Ascending aorta (tissue), 2 donors: ENCODE measurements at regions not wholly inside any gene's neighbourhood (a gene's known extent, or its start where the extent isn't known, plus 50 kb on each side); places are given as distances from the start of the nearest gene placed in this dataset.

Experiments
- DNase-seq, 2 donors: peaks; one replicate each; pipeline ENCODE4 v3.0.0-alpha.2; 2019; ENCODE audit warnings: low spot score in 2 of 2
- H3K27ac ChIP-seq, 2 donors: fragments of 200-600 bp; sonication (generic); one replicate each; pipeline ENCODE4 v1.5.1; 2016 to 2017; ENCODE audit warnings: mild to moderate bottlenecking in 1 of 2
- H3K27me3 ChIP-seq: fragments of 200-600 bp; sonication (generic); one replicate; pipeline ENCODE4 v1.5.1; 2017
- H3K36me3 ChIP-seq, 2 donors: fragments of 200-600 bp; sonication (generic); one replicate each; pipeline ENCODE4 v1.5.1; 2016
- H3K4me1 ChIP-seq, 2 donors: fragments of 200-600 bp; sonication (generic); one replicate each; pipeline ENCODE4 v1.5.1; 2016 to 2017; ENCODE audit warnings: mild to moderate bottlenecking in 1 of 2
- H3K4me3 ChIP-seq, 2 donors: fragments of 200-600 bp; sonication (generic); one replicate each; pipeline ENCODE4 v1.5.1; 2016 to 2017; ENCODE audit warnings: mild to moderate bottlenecking in 1 of 2
- H3K9me3 ChIP-seq, 2 donors: fragments of 200-600 bp; sonication (generic); one replicate each; pipeline ENCODE4 v1.5.1; 2016
- CTCF ChIP-seq, 3 experiments: fragments of 200-600 bp in 2 of 3; fragments of 450-650 bp in 1 of 3; sonication (generic) in 2 of 3; IDR thresholded peaks; one replicate each; pipeline ENCODE4 v1.5.1; 2016 to 2019; ENCODE audit warnings: antibody characterized with exemption in 3 of 3, mild to moderate bottlenecking in 1 of 3, moderate library complexity in 1 of 3
- intact Hi-C: fragments of 100-400 bp; cut with DNase I; formaldehyde crosslinking; loops from one replicate; pipeline ENCODE4 v1.15.1; 2023

- Histone ChIP-seq H3K36me3 (no peaks in the 10 kb centered on the region), H3K4me3 (no peak overlapping the region), H3K27ac (no peak overlapping the region), H3K4me1 (no peaks in the 10 kb centered on the region), H3K27me3 (no peaks in the 10 kb centered on the region), H3K9me3 (no peaks in the 10 kb centered on the region)
- TF ChIP-seq CTCF (IDR thresholded peaks at IDR 0.05) = no peak
- no peak for DNase-seq
- intact Hi-C loops = no loop called here
Observed at GRCh38 chr3:99365396-99365795, 273.0 kb upstream of the COL8A1 start.

DNA sequence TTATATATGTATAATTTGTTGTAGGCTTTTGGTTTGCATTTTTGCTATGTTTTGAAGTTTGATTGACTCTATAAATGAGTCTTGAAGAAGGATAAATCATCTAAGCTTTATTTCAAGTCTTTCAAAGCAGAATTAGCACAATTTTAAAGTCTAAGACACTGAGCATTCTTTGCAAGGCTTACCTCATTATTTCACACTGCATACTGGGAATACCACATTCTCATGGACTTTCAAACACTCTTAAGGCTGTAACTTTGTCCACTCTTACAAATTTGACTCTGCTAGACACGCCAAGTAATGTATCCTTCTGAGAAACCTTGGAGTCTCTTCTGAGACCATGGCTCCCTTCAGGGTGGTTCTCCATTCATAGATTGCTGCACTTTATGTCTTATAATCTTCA lies 281.3 kb upstream of the COL8A1 start:
- H3K4me3 ChIP-seq = no peak overlapping the region
- TF ChIP-seq CTCF (IDR thresholded peaks at IDR 0.05) = no peak
- no peaks in the 10 kb centered on the region for H3K9me3 ChIP-seq
- intact Hi-C loops = no loop called here
- DNase-seq = no peak
- no peaks in the 10 kb centered on the region for H3K36me3 ChIP-seq
- H3K27me3 ChIP-seq = no peaks in the 10 kb centered on the region
- no peak overlapping the region for H3K27ac ChIP-seq
- H3K4me1 ChIP-seq = no peaks in the 10 kb centered on the region

- no peak for TF ChIP-seq CTCF (IDR thresholded peaks at IDR 0.05)
- Histone ChIP-seq H3K27ac (no peak overlapping the region), H3K27me3 (no peaks in the 10 kb centered on the region), H3K4me3 (no peak overlapping the region), H3K9me3 (no peaks in the 10 kb centered on the region), H3K4me1 (no peaks in the 10 kb centered on the region), H3K36me3 (no peaks in the 10 kb centered on the region)
- no peak for DNase-seq
- intact Hi-C loops = no loop called here
Observed at GRCh38 chr3:99356696-99357095, 281.7 kb upstream of the COL8A1 start.

DNA sequence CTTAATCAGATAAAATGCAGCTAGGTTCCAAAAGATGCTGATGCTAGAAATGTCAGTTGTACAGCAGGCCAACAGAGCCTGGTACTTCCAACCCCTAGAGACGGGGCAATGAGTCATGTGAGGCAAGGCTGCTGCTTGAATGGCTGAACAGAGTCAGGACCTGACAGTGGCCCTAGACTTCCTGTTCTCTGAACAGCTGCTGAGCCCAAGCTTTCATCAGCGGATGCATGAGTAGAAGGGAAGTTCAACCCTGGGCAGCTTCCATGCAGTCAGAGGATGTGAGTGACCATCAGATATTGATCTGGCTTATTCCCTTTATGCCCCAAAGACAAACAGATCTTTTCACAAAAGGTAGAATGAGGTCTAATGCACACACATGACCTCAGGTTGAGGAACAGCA lies 282.9 kb upstream of the COL8A1 start:
- Histone ChIP-seq H3K27me3 (no peaks in the 10 kb centered on the region), H3K4me1 (no peaks in the 10 kb centered on the region), H3K9me3 (no peaks in the 10 kb centered on the region), H3K27ac (no peak overlapping the region), H3K36me3 (no peaks in the 10 kb centered on the region), H3K4me3 (no peak overlapping the region)
- TF ChIP-seq CTCF (IDR thresholded peaks at IDR 0.05) = no peak
- intact Hi-C loops = no loop called here
- no peak for DNase-seq

GRCh38 chr3:99352811-99353210 lies 285.6 kb upstream of the COL8A1 start:
- H3K27ac ChIP-seq = no peak overlapping the region
- intact Hi-C loops = no loop called here
- DNase-seq = no peak
- no peak overlapping the region for H3K4me3 ChIP-seq
- no peaks in the 10 kb centered on the region for H3K4me1 ChIP-seq
- TF ChIP-seq CTCF (IDR thresholded peaks at IDR 0.05) = no peak
- H3K27me3 ChIP-seq = no peaks in the 10 kb centered on the region
- H3K36me3 ChIP-seq = no peaks in the 10 kb centered on the region
- no peaks in the 10 kb centered on the region for H3K9me3 ChIP-seq

GRCh38 chr3:99351122-99351521 lies 287.3 kb upstream of the COL8A1 start:
- no peak overlapping the region for H3K4me3 ChIP-seq
- no peaks in the 10 kb centered on the region for H3K27me3 ChIP-seq
- no peaks in the 10 kb centered on the region for H3K9me3 ChIP-seq
- no peaks in the 10 kb centered on the region for H3K36me3 ChIP-seq
- DNase-seq = no peak
- H3K27ac ChIP-seq = no peak overlapping the region
- TF ChIP-seq CTCF (IDR thresholded peaks at IDR 0.05) = no peak
- intact Hi-C loops = no loop called here
- H3K4me1 ChIP-seq = no peaks in the 10 kb centered on the region
